Right atrium auricular region (tissue), 2 donors: ENCODE measurements at regions not wholly inside any gene's neighbourhood (a gene's known extent, or its start where the extent isn't known, plus 50 kb on each side); places are given as distances from the start of the nearest gene placed in this dataset.

ENCODE experiments used
- DNase-seq: peaks from one replicate; pipeline ENCODE4 v3.0.0-alpha.2; 2019; ENCODE audit warnings: low spot score
- H3K27ac ChIP-seq, 2 donors: fragments of 200-600 bp; sonication (generic); 1 replicate in 1 of 2; 2 replicates in 1 of 2; pipeline ENCODE4 v1.5.1; 2016 to 2019
- H3K27me3 ChIP-seq, 2 donors: fragments of 200-600 bp; sonication (generic); one replicate each; pipeline versions ENCODE4 v1.5.1 to v1.6.0; 2017 to 2019
- H3K36me3 ChIP-seq: fragments of 200-600 bp; sonication (generic); one replicate; pipeline ENCODE4 v1.5.1; 2016
- H3K4me1 ChIP-seq, 2 donors: fragments of 200-600 bp; sonication (generic); one replicate each; pipeline versions ENCODE4 v1.5.1 to v1.6.0; 2017 to 2019
- H3K4me3 ChIP-seq, 2 donors: fragments of 200-600 bp; sonication (generic); 1 replicate in 1 of 2; 2 replicates in 1 of 2; pipeline ENCODE4 v1.5.1; 2017 to 2019; ENCODE audit warnings: mild to moderate bottlenecking in 1 of 2, moderate library complexity in 1 of 2
- H3K9me3 ChIP-seq, 2 donors: fragments of 200-600 bp; sonication (generic); one replicate each; pipeline ENCODE4 v1.5.1; 2019
- CTCF ChIP-seq, 2 donors: fragments of 200-600 bp; sonication (generic); IDR thresholded peaks; one replicate each; pipeline ENCODE4 v1.5.1; 2019; ENCODE audit warnings: antibody characterized with exemption in 2 of 2

GRCh38 chr12:92462527-92462926 lies 240.3 kb upstream of the PLEKHG7 start:
- H3K9me3 ChIP-seq, result no peaks in the 10 kb centered on the region
- DNase-seq, result no peak
- peaks cover 0 to 2% of the 10 kb centered on the region in 2 donors for H3K4me1 ChIP-seq
- no peak overlapping the region for H3K27ac ChIP-seq
- H3K4me3 ChIP-seq, result no peak overlapping the region
- no peaks in the 10 kb centered on the region for H3K27me3 ChIP-seq
- H3K36me3 ChIP-seq, result no peaks in the 10 kb centered on the region
- TF ChIP-seq CTCF (IDR thresholded peaks at IDR 0.05), result no peak

- H3K27ac ChIP-seq, result no peak overlapping the region
- no peaks in the 10 kb centered on the region for H3K9me3 ChIP-seq
- no peak for TF ChIP-seq CTCF (IDR thresholded peaks at IDR 0.05)
- no peaks in the 10 kb centered on the region for H3K4me1 ChIP-seq
- no peak overlapping the region for H3K4me3 ChIP-seq
- DNase-seq, result no peak
- no peaks in the 10 kb centered on the region for H3K27me3 ChIP-seq
- no peaks in the 10 kb centered on the region for H3K36me3 ChIP-seq
These were observed 240.7 kb upstream of the PLEKHG7 start for GRCh38 chr12:92462049-92462448.

GRCh38 chr12:92459850-92460249 lies 242.9 kb upstream of the PLEKHG7 start:
- Histone ChIP-seq H3K27ac (no peak overlapping the region), H3K4me1 (no peaks in the 10 kb centered on the region), H3K4me3 (no peak overlapping the region), H3K9me3 (no peaks in the 10 kb centered on the region), H3K27me3 (no peaks in the 10 kb centered on the region), H3K36me3 (no peaks in the 10 kb centered on the region)
- DNase-seq, result no peak
- no peak for TF ChIP-seq CTCF (IDR thresholded peaks at IDR 0.05)

- DNase-seq, result no peak
These were observed 243.8 kb upstream of the PLEKHG7 start for GRCh38 chr12:92458996-92459395.

GRCh38 chr12:92457458-92458180 lies 245.2 kb upstream of the PLEKHG7 start:
- Histone ChIP-seq H3K9me3 (peaks cover 0 to 6% of the 10 kb centered on the region in 2 donors), H3K4me3 (no peak overlapping the region), H3K4me1 (no peaks in the 10 kb centered on the region), H3K27me3 (no peaks in the 10 kb centered on the region), H3K27ac (no peak overlapping the region), H3K36me3 (no peaks in the 10 kb centered on the region)
- DNase-seq, result no peak
- no peak for TF ChIP-seq CTCF (IDR thresholded peaks at IDR 0.05)

More at GRCh38 chr12:92458996-92459395, 243.8 kb upstream of the PLEKHG7 start:
- no peaks in the 10 kb centered on the region for H3K9me3 ChIP-seq
- H3K36me3 ChIP-seq, result no peaks in the 10 kb centered on the region
- no peak for TF ChIP-seq CTCF (IDR thresholded peaks at IDR 0.05)
- no peak overlapping the region for H3K27ac ChIP-seq
- no peak overlapping the region for H3K4me3 ChIP-seq
- no peaks in the 10 kb centered on the region for H3K4me1 ChIP-seq
- H3K27me3 ChIP-seq, result no peaks in the 10 kb centered on the region

GRCh38 chr12:92452763-92453162 lies 250.0 kb upstream of the PLEKHG7 start:
- no peak for DNase-seq
- no peak for TF ChIP-seq CTCF (IDR thresholded peaks at IDR 0.05)
- Histone ChIP-seq H3K27ac (no peak overlapping the region), H3K4me3 (no peak overlapping the region), H3K9me3 (peaks cover 0 to 14% of the 10 kb centered on the region in 2 donors), H3K4me1 (no peaks in the 10 kb centered on the region), H3K27me3 (no peaks in the 10 kb centered on the region), H3K36me3 (no peaks in the 10 kb centered on the region)
